ENCODE measurements at regions not wholly inside any gene's neighbourhood (a gene's known extent, or its start where the extent isn't known, plus 50 kb on each side); places are given as distances from the start of the nearest gene placed in this dataset.

- TF ChIP-seq THAP7 (CRISPR knock-in tag; IDR thresholded peaks at IDR 0.05) = no peak
- no peak for TF ChIP-seq CXXC5 (CRISPR knock-in tag; IDR thresholded peaks at IDR 0.05)
- no peak for TF ChIP-seq ZBED1 (IDR thresholded peaks at IDR 0.05)
Measured at GRCh38 chr6:62716719-62717118, 430.7 kb upstream of the KHDRBS2 start (continued).

- Histone ChIP-seq H3K27me3 (ENCODE audit: control insufficient read depth in 2 of 2, insufficient read depth in 2 of 2, low read length in 2 of 2) (no peaks in the 10 kb centered on the region), H3K4me2 (ENCODE audit: insufficient read depth, low read length) (no peak overlapping the region), H2AFZ (ENCODE audit: low read depth, low read length) (no peak overlapping the region), H3K27ac (ENCODE audit: extremely low read depth, low read depth, low read length) (no peak overlapping the region), H3K79me2 (ENCODE audit: control insufficient read depth, insufficient read depth, low read length) (no peaks in the 10 kb centered on the region), H3K9ac (ENCODE audit: insufficient read depth in 1 of 2, low read depth in 2 of 2, low read length in 2 of 2) (no peak overlapping the region), H4K20me1 (replicated peaks; ENCODE audit: control insufficient read depth, insufficient read depth, low read length) (no peaks in the 10 kb centered on the region), H3K9me1 (ENCODE audit: control insufficient read depth, insufficient read depth, low read length) (no peaks in the 10 kb centered on the region), H3K4me1 (replicated peaks in 1 of 2; ENCODE audit: control insufficient read depth in 2 of 2, insufficient read depth in 2 of 2, low read length in 2 of 2) (no peaks in the 10 kb centered on the region), H3K4me3 (no peak overlapping the region), H3K36me3 (ENCODE audit: control insufficient read depth, insufficient read depth, low read length) (no peaks in the 10 kb centered on the region), H3K9me3 (replicated peaks; ENCODE audit: control insufficient read depth, insufficient read depth, low read depth, low read length) (no peaks in the 10 kb centered on the region)
- no TSS peak for BruUV-seq (replicated peaks)
- TF ChIP-seq GTF2A2 (tag; IDR thresholded peaks at IDR 0.05) = no peak
- no peak for TF ChIP-seq PHF20 (IDR thresholded peaks at IDR 0.05; ENCODE audit: partially characterized antibody)
- TF ChIP-seq FOXO4 (CRISPR knock-in tag; IDR thresholded peaks at IDR 0.05) = no peak
- no peak for TF ChIP-seq DMBX1 (CRISPR knock-in tag; IDR thresholded peaks at IDR 0.05; ENCODE audit: borderline replicate concordance)
- no peak for TF ChIP-seq PTRF (tag; IDR thresholded peaks at IDR 0.05)
- TF ChIP-seq IRF9 (tag; IDR thresholded peaks at IDR 0.05) = no peak
- no peak for TF ChIP-seq ZNF398 (CRISPR knock-in tag; IDR thresholded peaks at IDR 0.05)
- TF ChIP-seq ZNF140 (CRISPR knock-in tag; IDR thresholded peaks at IDR 0.05) = no peak
- TF ChIP-seq ZNF79 (CRISPR knock-in tag; IDR thresholded peaks at IDR 0.05; ENCODE audit: low read depth) = no peak
- no peak for TF ChIP-seq STAT5A (IDR thresholded peaks at IDR 0.05; ENCODE audit: borderline replicate concordance, low read length)
- no peak for TF ChIP-seq CBX5 (IDR thresholded peaks at IDR 0.05; ENCODE audit: borderline replicate concordance, low read depth)
- TF ChIP-seq ZC3H11A (IDR thresholded peaks at IDR 0.05; ENCODE audit: low read depth, low read length) = no peak
- ATAC-seq (no peak), FAIRE-seq (no peak), DNase-seq (ENCODE audit: extremely low read depth in 1 of 4, low spot score in 3 of 4) (no peak)
- intact Hi-C loops (cut with micrococcal nuclease) = no loop called here
- CTCF ChIA-PET (ENCODE audit: low intra/inter-chr PET ratio) = no interaction called here
- POLR2A ChIA-PET = no interaction called here
- in situ Hi-C loops (cut with MboI) = no loop called here
Measured at GRCh38 chr6:62714112-62714511, 428.1 kb upstream of the KHDRBS2 start.

Data from K562 (cell line).